ENCODE measurements at regions not wholly inside any gene's neighbourhood (a gene's known extent, or its start where the extent isn't known, plus 50 kb on each side); places are given as distances from the start of the nearest gene placed in this dataset.

DNA sequence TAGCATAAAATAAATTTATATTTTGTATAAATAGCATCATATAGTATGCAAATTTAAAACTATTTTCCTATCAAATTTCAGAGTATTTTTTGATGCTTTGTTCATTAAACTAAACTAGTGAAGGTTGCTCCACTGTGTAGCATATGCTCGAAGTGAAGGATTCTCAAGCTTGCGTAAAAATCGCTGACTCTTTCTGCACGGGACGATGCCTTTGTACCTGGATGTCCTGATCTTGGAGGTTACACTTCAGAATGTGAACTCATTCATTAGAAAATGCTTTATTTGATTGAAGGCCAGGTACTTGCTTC lies 305.0 kb downstream of the WDR72 start:
- Histone ChIP-seq H3K27me3 (no peaks in the 10 kb centered on the region), H3K4me1 (no peaks in the 10 kb centered on the region), H3K4me3 (no peak overlapping the region), H3K27ac (no peak overlapping the region), H3K36me3 (no peaks in the 10 kb centered on the region), H3K9me3 (no peaks in the 10 kb centered on the region)
- 83 to 93% methylated on average over 4 to 5 of the region's 5 CpGs for WGBS, 2 donors (ENCODE audit: low coverage in 1 of 2)
- TF ChIP-seq, protein P1, sequence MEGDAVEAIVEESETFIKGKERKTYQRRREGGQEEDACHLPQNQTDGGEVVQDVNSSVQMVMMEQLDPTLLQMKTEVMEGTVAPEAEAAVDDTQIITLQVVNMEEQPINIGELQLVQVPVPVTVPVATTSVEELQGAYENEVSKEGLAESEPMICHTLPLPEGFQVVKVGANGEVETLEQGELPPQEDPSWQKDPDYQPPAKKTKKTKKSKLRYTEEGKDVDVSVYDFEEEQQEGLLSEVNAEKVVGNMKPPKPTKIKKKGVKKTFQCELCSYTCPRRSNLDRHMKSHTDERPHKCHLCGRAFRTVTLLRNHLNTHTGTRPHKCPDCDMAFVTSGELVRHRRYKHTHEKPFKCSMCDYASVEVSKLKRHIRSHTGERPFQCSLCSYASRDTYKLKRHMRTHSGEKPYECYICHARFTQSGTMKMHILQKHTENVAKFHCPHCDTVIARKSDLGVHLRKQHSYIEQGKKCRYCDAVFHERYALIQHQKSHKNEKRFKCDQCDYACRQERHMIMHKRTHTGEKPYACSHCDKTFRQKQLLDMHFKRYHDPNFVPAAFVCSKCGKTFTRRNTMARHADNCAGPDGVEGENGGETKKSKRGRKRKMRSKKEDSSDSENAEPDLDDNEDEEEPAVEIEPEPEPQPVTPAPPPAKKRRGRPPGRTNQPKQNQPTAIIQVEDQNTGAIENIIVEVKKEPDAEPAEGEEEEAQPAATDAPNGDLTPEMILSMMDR (IDR thresholded peaks at IDR 0.05), result no peak
- no peak for TF ChIP-seq POLR2AphosphoS5 (IDR thresholded peaks at IDR 0.05)
- TF ChIP-seq POLR2A (IDR thresholded peaks at IDR 0.05), result no peak
- no peak for TF ChIP-seq EP300 (IDR thresholded peaks at IDR 0.05)
- no peak for ATAC-seq

DNA sequence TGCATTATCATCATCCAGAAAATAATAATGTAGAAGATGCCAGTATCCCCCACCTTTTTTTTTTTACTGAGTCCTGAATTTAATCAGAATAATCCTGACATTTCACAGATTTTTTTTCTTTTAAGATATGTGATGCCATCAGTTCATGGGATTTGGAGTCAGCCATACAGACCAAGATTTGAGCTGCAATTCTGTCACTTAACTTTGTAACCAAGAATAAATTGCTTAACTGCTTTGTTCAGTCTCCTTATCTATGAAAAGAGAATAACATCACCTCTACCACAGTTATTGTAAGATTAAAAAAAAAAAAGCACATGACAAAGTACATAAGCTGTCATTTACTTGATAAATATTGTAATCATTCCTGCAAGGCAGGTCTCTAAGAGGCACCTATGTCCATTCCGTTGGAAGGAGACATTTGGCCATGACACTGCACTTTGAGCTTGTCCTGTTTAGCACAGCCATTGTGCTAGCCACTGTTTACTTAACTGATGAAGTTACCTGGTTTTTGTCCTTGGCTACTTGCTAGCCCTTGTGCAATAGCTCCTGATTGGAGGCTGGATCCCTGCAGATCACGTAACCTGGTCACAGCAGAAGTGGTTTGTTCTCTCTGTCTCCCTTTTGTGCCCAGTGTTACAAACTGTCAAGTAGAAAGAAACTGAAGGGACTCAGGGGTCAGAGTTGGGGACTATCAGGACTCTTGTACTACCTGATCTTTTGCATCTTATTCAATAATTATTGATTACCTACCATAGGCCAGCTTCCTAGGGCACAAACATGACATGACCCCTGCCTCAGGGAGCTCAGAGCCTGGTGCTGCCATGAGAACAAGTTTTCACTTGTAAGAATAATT lies 306.0 kb downstream of the WDR72 start:
- Histone ChIP-seq H3K27me3 (no peaks in the 10 kb centered on the region), H3K9me3 (no peaks in the 10 kb centered on the region), H3K27ac (no peak overlapping the region), H3K4me3 (no peak overlapping the region), H3K4me1 (no peaks in the 10 kb centered on the region), H3K36me3 (no peaks in the 10 kb centered on the region)
- WGBS, 2 donors (ENCODE audit: low coverage in 1 of 2), result 45 to 80% methylated on average over 1 of the region's 2 CpGs
- TF ChIP-seq POLR2A (IDR thresholded peaks at IDR 0.05) (no peak), EP300 (IDR thresholded peaks at IDR 0.05) (no peak), POLR2AphosphoS5 (IDR thresholded peaks at IDR 0.05) (no peak)
- TF ChIP-seq, protein P1 (IDR thresholded peaks at IDR 0.05), result no peak
- ATAC-seq, result no peak

DNA sequence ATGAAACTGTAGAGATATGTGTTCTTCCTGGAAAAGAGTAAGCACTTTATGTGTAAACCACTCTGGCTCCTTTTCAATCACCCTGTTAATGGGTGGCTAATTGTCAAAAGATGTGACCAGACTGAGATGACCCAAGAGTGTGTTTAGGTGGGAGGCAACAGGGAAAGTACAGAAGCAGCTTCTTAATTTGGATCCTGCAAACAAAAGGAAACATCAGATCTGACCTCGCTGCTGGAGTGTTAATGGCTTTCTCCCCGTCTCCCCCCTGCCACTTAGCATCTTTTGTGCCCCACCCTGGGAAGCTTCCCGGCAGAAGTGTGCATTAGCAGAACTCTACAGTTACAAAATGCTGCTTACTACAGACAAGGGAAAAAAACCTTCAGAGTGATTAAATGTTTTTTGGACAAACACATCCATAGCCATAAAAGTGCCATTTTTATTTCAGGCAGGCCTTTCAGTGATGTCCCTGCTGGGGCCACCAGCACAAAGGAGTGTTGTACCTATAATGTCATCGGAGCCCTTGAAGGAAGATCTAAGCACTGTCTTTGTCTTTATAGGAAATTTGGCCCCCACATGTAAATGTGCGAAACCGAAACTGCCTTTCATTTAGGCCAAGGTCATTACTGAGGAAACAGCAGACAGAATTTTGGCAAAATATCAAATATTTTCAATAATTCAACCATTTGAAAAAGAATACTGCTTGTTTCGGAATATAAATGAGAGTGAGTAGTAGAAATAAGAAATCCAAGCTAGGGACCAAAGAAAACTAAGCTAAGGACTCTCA lies 311.0 kb downstream of the WDR72 start:
- WGBS, 2 donors (ENCODE audit: low coverage in 1 of 2), result 5 to 19% methylated on average over 6 to 7 of the region's 7 CpGs
- Histone ChIP-seq H3K4me1 (no peaks in the 10 kb centered on the region), H3K27ac (no peak overlapping the region), H3K27me3 (no peaks in the 10 kb centered on the region), H3K9me3 (no peaks in the 10 kb centered on the region), H3K4me3 (no peak overlapping the region), H3K36me3 (no peaks in the 10 kb centered on the region)
- TF ChIP-seq, protein P1 (IDR thresholded peaks at IDR 0.05), result no peak
- TF ChIP-seq EP300 (IDR thresholded peaks at IDR 0.05), result no peak
- ATAC-seq, result no peak

DNA sequence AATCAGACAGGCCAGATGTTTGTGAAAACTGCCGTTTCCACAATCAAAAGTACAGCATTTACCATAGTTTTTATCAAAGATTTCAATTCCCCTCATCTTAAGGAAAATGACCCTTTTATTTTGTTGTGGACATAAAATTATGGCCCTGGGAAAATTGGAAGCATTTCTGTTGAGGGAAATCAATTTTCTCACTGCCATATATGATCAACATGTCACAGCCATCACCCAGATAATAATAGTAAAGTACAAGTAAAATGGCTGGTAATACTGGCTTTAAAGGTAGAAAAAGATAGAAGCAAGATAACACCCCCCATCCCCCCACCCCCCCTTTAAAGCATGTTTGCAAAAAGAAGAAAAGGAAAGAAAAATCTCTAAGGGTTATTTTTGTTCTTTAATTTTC lies 311.7 kb downstream of the WDR72 start:
- TF ChIP-seq POLR2A (IDR thresholded peaks at IDR 0.05) (no peak), EP300 (IDR thresholded peaks at IDR 0.05) (no peak), POLR2AphosphoS5 (IDR thresholded peaks at IDR 0.05) (no peak)
- TF ChIP-seq, protein P1 (IDR thresholded peaks at IDR 0.05), result no peak
- H3K4me1 ChIP-seq, result no peaks in the 10 kb centered on the region
- ATAC-seq, result no peak
- H3K9me3 ChIP-seq, result no peaks in the 10 kb centered on the region
- H3K4me3 ChIP-seq, result no peak overlapping the region
- H3K27ac ChIP-seq, result no peak overlapping the region
- 75% methylated on average over 1 of the region's 1 CpG; no CpG with 5 or more reads in 1 of the 2 donors for WGBS, 2 donors (ENCODE audit: low coverage in 1 of 2)
- no peaks in the 10 kb centered on the region for H3K36me3 ChIP-seq
- H3K27me3 ChIP-seq, result no peaks in the 10 kb centered on the region

Data from gastroesophageal sphincter (tissue), 4 donors.